ENCODE measurements at regions not wholly inside any gene's neighbourhood (a gene's known extent, or its start where the extent isn't known, plus 50 kb on each side); places are given as distances from the start of the nearest gene placed in this dataset.
A peak's percentile ranks its signal among the peaks of the same experiment; 100 is the strongest.
"Not testable (repeated sequence)": the region's sequence is repeated elsewhere in the genome, so short reads cannot be mapped to it uniquely, and the experiment has no call there.

- DNase-seq (ENCODE audit: low spot score) = not testable (repeated sequence)
These were observed 304.2 kb downstream of the GOLGA6L6 start for GRCh38 chr15:20237256-20238020.

- not testable (repeated sequence) for DNase-seq (ENCODE audit: low spot score)
These were observed 305.9 kb downstream of the GOLGA6L6 start for GRCh38 chr15:20235728-20236127.

GRCh38 chr15:20234006-20234540, 307.5 kb downstream of the GOLGA6L6 start:
- DNase-seq (ENCODE audit: low spot score) = not testable (repeated sequence)

GRCh38 chr15:20232457-20232856, 309.1 kb downstream of the GOLGA6L6 start:
- not testable (repeated sequence) for DNase-seq (ENCODE audit: low spot score)

- not testable (repeated sequence) for DNase-seq (ENCODE audit: low spot score)
These were observed 310.9 kb downstream of the GOLGA6L6 start for GRCh38 chr15:20230656-20231055.

- DNase-seq (ENCODE audit: low spot score) = not testable (repeated sequence)
These were observed 312.8 kb downstream of the GOLGA6L6 start for GRCh38 chr15:20228791-20229190.

GRCh38 chr15:20227119-20227853, 314.3 kb downstream of the GOLGA6L6 start:
- DNase-seq (ENCODE audit: low spot score) = not testable (repeated sequence)

- not testable (repeated sequence) for DNase-seq (ENCODE audit: low spot score)
These were observed 315.1 kb downstream of the GOLGA6L6 start for GRCh38 chr15:20226531-20226930.

- not testable (repeated sequence) for DNase-seq (ENCODE audit: low spot score)
These were observed 320.5 kb downstream of the GOLGA6L6 start for GRCh38 chr15:20221063-20221462.

GRCh38 chr15:20219171-20219570, 322.4 kb downstream of the GOLGA6L6 start:
- not testable (repeated sequence) for DNase-seq (ENCODE audit: low spot score)

GRCh38 chr15:20215700-20216099, 325.9 kb downstream of the GOLGA6L6 start:
- DNase-seq (ENCODE audit: low spot score) = not testable (repeated sequence)

GRCh38 chr15:20214101-20214500, 327.5 kb downstream of the GOLGA6L6 start:
- DNase-seq (ENCODE audit: low spot score) = not testable (repeated sequence)

- not testable (repeated sequence) for DNase-seq (ENCODE audit: low spot score)
These were observed 330.1 kb downstream of the GOLGA6L6 start for GRCh38 chr15:20211508-20211907.

- DNase-seq (ENCODE audit: low spot score) = not testable (repeated sequence)
These were observed 331.6 kb downstream of the GOLGA6L6 start for GRCh38 chr15:20209973-20210372.

- not testable (repeated sequence) for DNase-seq (ENCODE audit: low spot score)
These were observed 334.0 kb downstream of the GOLGA6L6 start for GRCh38 chr15:20207607-20208006.

GRCh38 chr15:20207198-20207597, 334.4 kb downstream of the GOLGA6L6 start:
- not testable (repeated sequence) for DNase-seq (ENCODE audit: low spot score)

- not testable (repeated sequence) for DNase-seq (ENCODE audit: low spot score)
These were observed 337.3 kb downstream of the GOLGA6L6 start for GRCh38 chr15:20204177-20204866.

GRCh38 chr15:20203649-20204150, 337.9 kb downstream of the GOLGA6L6 start:
- DNase-seq (ENCODE audit: low spot score) = not testable (repeated sequence)

GRCh38 chr15:20194591-20195198, 346.9 kb downstream of the GOLGA6L6 start:
- not testable (repeated sequence) for DNase-seq (ENCODE audit: low spot score)

- peak; percentile 71 for DNase-seq (ENCODE audit: low spot score)
These were observed 348.3 kb downstream of the GOLGA6L6 start for GRCh38 chr15:20192982-20193929.

All from activated CD4-positive, alpha-beta T cell treated with anti-CD3 and anti-CD28 coated beads, Interleukin-2, Interleukin-4, amounts not matched to agents 100 ng/mL and 50 ng/mL, durations not matched to agents 16 hours and 8 hours (primary cell).